ENCODE measurements at regions not wholly inside any gene's neighbourhood (a gene's known extent, or its start where the extent isn't known, plus 50 kb on each side); places are given as distances from the start of the nearest gene placed in this dataset.

GRCh38 chr4:157803421-157803820 lies 369.4 kb downstream of the GASK1B start:
- TF ChIP-seq CTCF (IDR thresholded peaks at IDR 0.05) (no peak), POLR2AphosphoS5 (IDR thresholded peaks at IDR 0.05) (no peak), POLR2A (IDR thresholded peaks at IDR 0.05) (no peak)
